TTC549 (cell line): ENCODE measurements at regions not wholly inside any gene's neighbourhood (a gene's known extent, or its start where the extent isn't known, plus 50 kb on each side); places are given as distances from the start of the nearest gene placed in this dataset.

ENCODE experiments used
- FAIRE-seq: peaks from 2 replicates; lab custom pipeline; 2012; peaks lifted over from hg19 to GRCh38; lab: Jason Lieb, UNC

DNA sequence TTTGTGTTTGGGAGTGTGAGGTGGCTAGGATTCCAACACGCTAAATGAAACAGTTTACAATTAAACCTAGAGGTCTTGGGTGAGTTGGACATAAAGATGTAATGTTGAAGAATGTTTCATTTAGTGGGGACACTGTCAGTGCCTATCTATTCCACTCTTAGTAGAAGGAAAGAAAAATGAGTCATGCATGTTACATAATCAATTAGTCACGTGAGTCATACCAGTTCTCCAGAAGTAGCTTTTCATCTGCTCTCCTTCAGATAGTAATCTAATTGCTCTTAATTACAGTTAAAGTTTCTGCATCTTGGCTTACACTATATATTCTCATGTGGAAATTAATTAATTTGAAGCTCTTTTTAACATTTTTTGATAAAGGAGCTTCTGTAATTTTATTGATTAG, 115.7 kb upstream of the P2RY1 start:
- no peak for FAIRE-seq

DNA sequence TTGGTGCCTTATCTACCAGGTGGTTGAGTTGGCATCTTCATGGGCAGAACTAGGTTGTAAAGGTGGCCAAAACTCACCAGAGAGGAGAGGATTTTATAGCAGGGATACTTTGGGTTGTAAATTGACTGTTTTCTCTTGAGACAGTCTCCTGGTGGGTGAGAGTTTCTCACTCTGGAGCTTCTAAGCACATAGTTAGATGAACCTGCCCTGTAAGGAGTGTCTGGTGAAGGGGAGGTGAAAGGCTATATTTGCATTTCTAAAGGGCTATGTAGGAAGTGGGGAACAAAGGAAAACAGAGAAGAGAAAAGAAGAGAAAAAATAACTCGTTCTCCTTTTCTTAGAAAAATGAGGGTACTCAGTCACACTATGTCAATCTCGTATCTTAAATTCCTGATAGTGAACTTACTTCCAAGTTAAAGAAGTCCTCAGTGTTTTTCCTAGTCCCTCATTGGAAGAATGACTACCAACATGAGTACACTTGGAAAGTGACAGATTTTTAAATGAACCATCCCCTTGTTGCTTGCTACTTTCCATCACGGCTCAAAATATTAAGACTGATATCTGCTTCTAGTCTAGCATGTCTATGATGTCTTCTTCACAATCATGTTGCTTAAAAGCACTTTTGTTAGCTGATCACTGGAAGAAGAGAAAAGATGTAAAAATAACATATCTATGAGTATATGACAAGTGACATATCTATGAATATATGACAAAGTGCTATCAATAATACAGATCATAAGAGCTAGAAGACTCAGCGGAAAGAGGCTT, 113.8 kb upstream of the P2RY1 start:
- FAIRE-seq = no peak

DNA sequence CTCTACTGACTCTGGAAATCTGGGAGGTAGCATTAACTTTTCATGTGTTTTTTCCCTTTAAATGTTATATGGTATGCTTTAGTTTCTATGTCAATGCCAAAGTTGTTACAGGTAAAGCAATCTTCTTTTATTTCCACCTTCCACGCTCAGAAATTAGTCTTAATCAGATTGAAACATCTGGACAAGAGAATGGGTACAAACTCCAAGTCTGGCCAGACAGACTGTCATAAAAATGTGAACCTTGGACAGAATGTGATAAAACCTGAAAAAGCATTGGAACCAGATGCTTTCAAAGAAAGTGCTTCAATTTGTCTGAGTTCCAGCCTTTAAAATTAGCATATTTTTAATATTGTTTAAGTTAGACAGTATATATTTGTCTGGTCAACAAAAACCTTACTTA, 110.7 kb upstream of the P2RY1 start:
- FAIRE-seq = no peak

GRCh38 chr3:152728231-152728980, 106.5 kb upstream of the P2RY1 start:
- FAIRE-seq = no peak

DNA sequence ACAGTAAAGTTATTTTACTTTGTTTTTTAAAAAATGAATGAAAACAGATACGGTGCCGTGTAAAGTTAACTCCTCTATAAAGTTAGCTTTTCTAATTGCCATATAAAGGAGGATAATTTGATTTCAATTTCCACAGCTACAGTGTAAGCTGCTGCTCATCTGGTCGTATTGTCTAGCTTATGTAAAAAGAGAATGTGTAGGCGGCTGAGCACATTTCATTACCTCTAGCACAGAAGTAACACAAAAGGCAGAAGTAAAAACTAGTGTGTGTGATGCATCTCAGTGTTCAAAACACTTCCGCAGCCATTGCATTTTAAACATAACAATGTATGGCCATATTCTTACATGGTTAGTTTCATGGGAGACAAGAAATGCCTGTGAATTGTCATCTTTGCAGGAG, 105.0 kb upstream of the P2RY1 start:
- no peak for FAIRE-seq

- no peak for FAIRE-seq
Measured at GRCh38 chr3:152731511-152731910, 103.4 kb upstream of the P2RY1 start.

GRCh38 chr3:152733584-152734119, 101.3 kb upstream of the P2RY1 start:
- no peak for FAIRE-seq

- FAIRE-seq = no peak
Measured at GRCh38 chr3:152737021-152737908, 97.7 kb upstream of the P2RY1 start.

- no peak for FAIRE-seq
Measured at GRCh38 chr3:152738656-152739055, 96.3 kb upstream of the P2RY1 start.

- FAIRE-seq = no peak
Measured at GRCh38 chr3:152742368-152743347, 92.3 kb upstream of the P2RY1 start.

- no peak for FAIRE-seq
Measured at GRCh38 chr3:152745646-152746045, 89.3 kb upstream of the P2RY1 start.

- FAIRE-seq = no peak
Measured at GRCh38 chr3:152754303-152754702, 80.6 kb upstream of the P2RY1 start.

GRCh38 chr3:152756807-152757206, 78.1 kb upstream of the P2RY1 start:
- FAIRE-seq = no peak

DNA sequence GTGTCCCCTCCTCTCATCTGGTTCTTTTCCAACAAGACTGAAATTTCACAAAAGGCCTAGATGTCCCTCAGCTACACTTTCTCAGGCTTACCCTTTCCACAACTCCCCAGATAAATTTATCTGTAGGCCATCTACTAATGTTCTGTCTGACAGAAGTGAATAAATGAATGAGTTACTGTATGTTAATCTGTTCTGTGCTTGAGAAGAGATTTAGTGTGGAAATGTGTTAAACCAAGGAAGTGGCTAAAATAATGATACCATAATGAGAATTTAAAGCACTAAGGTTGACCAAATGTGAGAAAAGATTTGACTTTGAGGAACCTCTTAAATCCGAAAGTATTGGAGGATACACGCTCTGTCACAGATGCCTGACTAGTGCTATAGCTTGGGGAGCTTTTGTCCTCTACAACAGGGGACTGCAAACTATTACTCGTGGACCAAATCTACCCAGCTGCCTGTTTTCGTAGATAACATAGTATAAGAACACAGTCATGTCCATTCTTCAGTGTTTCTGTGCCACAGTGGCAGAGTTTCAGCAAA, 74.8 kb upstream of the P2RY1 start:
- no peak for FAIRE-seq

- FAIRE-seq = no peak
Measured at GRCh38 chr3:152760591-152760990, 74.3 kb upstream of the P2RY1 start.

DNA sequence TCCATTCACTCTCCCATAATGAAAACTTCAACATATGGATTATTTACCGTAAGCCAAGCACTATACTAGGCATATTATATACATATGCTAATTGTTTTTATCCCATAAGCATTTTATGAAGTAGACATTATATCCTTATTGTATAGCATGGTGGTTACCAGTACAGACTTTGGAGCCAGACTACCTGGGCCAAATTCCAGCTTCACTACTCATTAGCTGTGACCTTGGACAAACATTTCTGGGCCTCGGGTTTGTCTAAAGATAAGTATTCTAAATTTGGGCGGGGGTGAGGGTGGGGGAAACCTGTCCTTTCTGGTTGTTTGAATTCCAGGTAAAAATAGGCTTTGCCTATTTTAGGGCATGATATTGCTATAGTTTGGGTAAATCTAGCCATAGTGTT, 66.5 kb upstream of the P2RY1 start:
- FAIRE-seq = no peak

- no peak for FAIRE-seq
Measured at GRCh38 chr3:152769523-152769922, 65.4 kb upstream of the P2RY1 start.

GRCh38 chr3:152770296-152770695, 64.6 kb upstream of the P2RY1 start:
- FAIRE-seq = no peak

DNA sequence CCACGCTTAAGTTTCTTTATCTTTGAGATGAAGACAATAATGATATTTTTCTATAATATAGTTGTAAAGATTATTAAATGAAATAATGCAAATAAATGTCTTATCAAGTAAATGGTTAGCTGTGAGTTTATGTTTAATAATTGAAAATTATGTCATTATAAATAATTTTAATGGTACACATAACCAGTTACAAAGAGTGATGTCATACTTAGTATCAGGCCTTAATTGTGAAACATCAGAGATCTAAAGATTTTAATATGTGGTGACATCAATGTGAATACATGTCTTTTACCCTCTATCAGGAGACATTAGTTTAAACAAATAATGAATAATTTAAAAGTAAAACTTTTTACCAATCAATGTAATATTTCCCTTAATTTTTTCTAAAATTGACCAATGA, 63.8 kb upstream of the P2RY1 start:
- FAIRE-seq = no peak

DNA sequence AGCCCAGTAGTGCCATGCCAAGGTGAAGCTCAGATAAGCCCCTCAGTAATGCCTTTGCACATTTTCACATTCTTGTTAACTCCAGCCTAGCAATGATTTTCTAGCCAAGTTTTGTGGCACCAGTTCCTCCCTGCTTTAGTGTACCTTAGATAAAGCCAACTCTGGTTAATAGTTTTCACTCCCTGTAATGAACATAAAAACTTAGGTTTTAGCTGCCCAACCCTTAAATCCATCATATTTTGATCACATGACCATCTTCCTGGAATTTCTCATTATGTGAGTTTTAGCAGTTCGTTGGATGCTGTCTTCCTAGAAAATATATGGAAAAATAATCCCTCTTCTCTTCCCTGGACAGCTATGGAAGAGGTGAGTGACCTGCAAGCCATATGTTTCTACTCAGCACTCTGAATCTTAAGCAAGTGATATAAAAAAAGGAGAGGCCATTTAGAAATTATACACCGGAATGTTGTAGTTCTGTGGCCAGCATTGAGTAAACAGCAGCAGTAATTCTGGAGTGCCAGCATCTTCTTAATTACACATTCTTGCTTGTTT, 62.2 kb upstream of the P2RY1 start:
- FAIRE-seq = no peak

DNA sequence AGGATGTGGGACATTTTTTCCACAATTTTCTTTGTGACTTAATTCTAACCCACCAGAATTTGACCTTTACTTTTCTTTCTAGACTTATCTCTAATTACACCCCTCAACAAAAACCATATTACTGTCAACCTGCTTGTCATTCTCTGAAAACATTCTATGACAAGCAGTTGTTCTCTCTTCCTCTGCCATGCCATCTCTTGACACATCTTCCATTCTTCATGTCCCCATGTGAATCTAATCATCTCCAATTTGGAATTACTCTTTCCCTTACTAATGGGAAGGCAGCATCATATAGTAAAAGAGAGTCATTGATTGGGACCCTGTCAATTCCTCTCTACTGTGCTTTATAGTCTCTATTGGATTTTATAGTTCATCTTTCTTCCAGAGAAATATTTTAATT, 61.3 kb upstream of the P2RY1 start:
- FAIRE-seq = no peak
